K562 (cell line): ENCODE measurements at regions not wholly inside any gene's neighbourhood (a gene's known extent, or its start where the extent isn't known, plus 50 kb on each side); places are given as distances from the start of the nearest gene placed in this dataset.
A peak's percentile ranks its signal among the peaks of the same experiment; 100 is the strongest.

Source experiments
- ARID1B ChIP-seq: fragments of 450-650 bp; IDR thresholded peaks from 2 replicates; pipeline ENCODE4 v1.6.1; 2016; ENCODE audit warnings: antibody characterized with exemption, mild to moderate bottlenecking, inconsistent platforms
- CC2D1A ChIP-seq: fragments of 450-650 bp; IDR thresholded peaks from 2 replicates; pipeline ENCODE4 v1.6.1; 2017; ENCODE audit warnings: mild to moderate bottlenecking
- GTF2A2 ChIP-seq: IDR thresholded peaks from 2 replicates; pipeline ENCODE4 v1.6.1; 2016; ENCODE audit warnings: mild to moderate bottlenecking, missing genetic modification characterization, missing compliant biosample characterization
- MAZ ChIP-seq, 2 experiments: fragments of 450-650 bp in 1 of 2; sonication (generic) in 1 of 2; formaldehyde crosslinking; IDR thresholded peaks in 1 of 2; conservative IDR thresholded peaks in 1 of 2; 2 replicates each; pipeline versions ENCODE4 v1.4.0 to v1.5.0; 2020; ENCODE audit warnings: mild to moderate bottlenecking in 1 of 2, missing genetic modification reagents in 1 of 2
- MYNN ChIP-seq, 2 experiments: sonication (generic); formaldehyde crosslinking in 1 of 2; IDR thresholded peaks; 2 replicates each; pipeline versions ENCODE4 v1.5.0 to v1.6.1; 2016 to 2020; ENCODE audit warnings: antibody characterized with exemption in 1 of 2, missing genetic modification reagents in 1 of 2
- POLR2G ChIP-seq: fragments of 200-400 bp; formaldehyde crosslinking; IDR thresholded peaks from 2 replicates; pipeline ENCODE4 v1.6.1; 2017; ENCODE audit warnings: low read depth, mild to moderate bottlenecking, antibody characterized with exemption, low read length, moderate library complexity
- RBFOX2 ChIP-seq: fragments of 200-400 bp; formaldehyde crosslinking; IDR thresholded peaks from 2 replicates; pipeline ENCODE4 v1.6.1; 2017; ENCODE audit warnings: low read depth, mild to moderate bottlenecking, low read length, moderate library complexity
- SMAD2 ChIP-seq: fragments of 150-350 bp; IDR thresholded peaks from 2 replicates; pipeline ENCODE4 v1.6.1; 2014; ENCODE audit warnings: low read depth, mild to moderate bottlenecking, low read length
- SMARCA4 ChIP-seq: fragments of 450-650 bp; IDR thresholded peaks from 2 replicates; pipeline ENCODE4 v1.6.1; 2016
- SOX6 ChIP-seq: fragments of 450-650 bp; IDR thresholded peaks from 2 replicates; pipeline ENCODE4 v1.6.1; 2014; ENCODE audit warnings: mild to moderate bottlenecking
- TCF7L2 ChIP-seq: fragments of 150-350 bp; IDR thresholded peaks from 2 replicates; pipeline ENCODE4 v1.6.1; 2016; ENCODE audit warnings: low read depth, mild to moderate bottlenecking, low read length, moderate library complexity
- XRCC5 ChIP-seq: fragments of 200-400 bp; formaldehyde crosslinking; IDR thresholded peaks from 2 replicates; pipeline ENCODE4 v1.6.1; 2017; ENCODE audit warnings: low read depth, mild to moderate bottlenecking, low read length
- ZBTB17 ChIP-seq: fragments of 450-650 bp; formaldehyde crosslinking; IDR thresholded peaks from 2 replicates; pipeline ENCODE4 v1.4.0; 2020; ENCODE audit warnings: mild to moderate bottlenecking
- ZNF24 ChIP-seq: fragments of 450-650 bp; IDR thresholded peaks from 2 replicates; pipeline ENCODE4 v1.6.1; 2016
- ZNF41 ChIP-seq: fragments of 250-450 bp; sonication (Bioruptor Pico); conservative IDR thresholded peaks from 2 replicates; pipeline ENCODE4 v1.4.0; 2020; ENCODE audit warnings: mild to moderate bottlenecking
- ZNF699 ChIP-seq: fragments of 250-450 bp; sonication (Bioruptor Pico); IDR thresholded peaks from 2 replicates; pipeline ENCODE4 v1.8.0; 2021; ENCODE audit warnings: mild to moderate bottlenecking, moderate library complexity; ENCODE audit not compliant: insufficient replicate concordance
- TF ChIP-seq, protein P1 (sequence below): sonication (generic); formaldehyde crosslinking; IDR thresholded peaks from 2 replicates; pipeline ENCODE4 v1.8.0; 2022; ENCODE audit warnings: missing genetic modification reagents, mild to moderate bottlenecking, borderline replicate concordance
- TF ChIP-seq, protein P2 (sequence below): sonication (generic); formaldehyde crosslinking; IDR thresholded peaks from 2 replicates; pipeline ENCODE4 v1.8.0; 2023; ENCODE audit warnings: mild to moderate bottlenecking, missing genetic modification reagents
- TF ChIP-seq, protein P3 (sequence below): fragments of 450-650 bp; IDR thresholded peaks from 2 replicates; pipeline ENCODE4 v1.6.1; 2017; ENCODE audit warnings: antibody characterized with exemption, mild to moderate bottlenecking

DNA sequence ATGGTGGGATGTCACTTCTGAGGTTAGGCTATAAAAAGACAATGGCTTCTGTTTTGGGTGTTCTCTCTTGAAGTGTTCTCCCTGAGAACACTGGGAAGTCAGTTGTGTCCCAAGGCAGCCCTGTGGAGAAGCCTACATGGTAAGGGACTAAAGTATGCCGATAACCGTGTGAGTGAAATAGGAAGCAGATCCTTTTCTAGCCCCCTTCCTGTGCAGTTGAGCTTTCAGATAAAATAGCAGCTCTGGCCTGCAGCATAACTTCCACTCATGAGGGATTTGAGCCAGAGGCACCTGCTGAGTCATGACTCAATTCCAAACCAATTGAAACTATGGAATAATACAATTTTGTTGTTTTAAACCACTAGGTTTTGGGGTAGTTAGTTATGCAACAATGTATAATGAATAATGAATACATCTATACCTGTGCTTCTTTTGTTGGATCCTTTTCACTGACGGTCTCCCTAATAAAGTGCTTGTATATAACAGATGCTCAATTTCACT, 241.6 kb downstream of the TFAP2B start (continued):
- 0 out of 2 replicates have a peak, but pooled peaks have one; percentile 29 for TF ChIP-seq SMARCA4
- TF ChIP-seq, protein P1, sequence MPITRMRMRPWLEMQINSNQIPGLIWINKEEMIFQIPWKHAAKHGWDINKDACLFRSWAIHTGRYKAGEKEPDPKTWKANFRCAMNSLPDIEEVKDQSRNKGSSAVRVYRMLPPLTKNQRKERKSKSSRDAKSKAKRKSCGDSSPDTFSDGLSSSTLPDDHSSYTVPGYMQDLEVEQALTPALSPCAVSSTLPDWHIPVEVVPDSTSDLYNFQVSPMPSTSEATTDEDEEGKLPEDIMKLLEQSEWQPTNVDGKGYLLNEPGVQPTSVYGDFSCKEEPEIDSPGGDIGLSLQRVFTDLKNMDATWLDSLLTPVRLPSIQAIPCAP (CRISPR knock-in tag): no peak
- TF ChIP-seq ZNF24: peak; percentile 65
- TF ChIP-seq RBFOX2: no peak
- TF ChIP-seq SOX6: no peak
- no peak for TF ChIP-seq SMAD2
- no peak for TF ChIP-seq POLR2G
- TF ChIP-seq MYNN (IDR thresholded peaks at IDR 0.05): no peak
- TF ChIP-seq MYNN (CRISPR knock-in tag; IDR thresholded peaks at IDR 0.05): no peak
- TF ChIP-seq XRCC5: no peak
- 0 out of 2 replicates have a peak, but pooled peaks have one; percentile 19 for TF ChIP-seq ARID1B
- no peak for TF ChIP-seq ZNF699 (CRISPR knock-in tag)
- TF ChIP-seq TCF7L2: no peak
- no peak for TF ChIP-seq CC2D1A
- no peak for TF ChIP-seq GTF2A2
- no peak for TF ChIP-seq ZBTB17 (CRISPR knock-in tag)
- TF ChIP-seq ZNF41: no peak
- TF ChIP-seq MAZ (CRISPR knock-in tag; conservative IDR thresholded peaks at IDR 0.05 in 1 of 2, IDR thresholded peaks at IDR 0.05 in 1 of 2): no peak
- TF ChIP-seq, protein P2, sequence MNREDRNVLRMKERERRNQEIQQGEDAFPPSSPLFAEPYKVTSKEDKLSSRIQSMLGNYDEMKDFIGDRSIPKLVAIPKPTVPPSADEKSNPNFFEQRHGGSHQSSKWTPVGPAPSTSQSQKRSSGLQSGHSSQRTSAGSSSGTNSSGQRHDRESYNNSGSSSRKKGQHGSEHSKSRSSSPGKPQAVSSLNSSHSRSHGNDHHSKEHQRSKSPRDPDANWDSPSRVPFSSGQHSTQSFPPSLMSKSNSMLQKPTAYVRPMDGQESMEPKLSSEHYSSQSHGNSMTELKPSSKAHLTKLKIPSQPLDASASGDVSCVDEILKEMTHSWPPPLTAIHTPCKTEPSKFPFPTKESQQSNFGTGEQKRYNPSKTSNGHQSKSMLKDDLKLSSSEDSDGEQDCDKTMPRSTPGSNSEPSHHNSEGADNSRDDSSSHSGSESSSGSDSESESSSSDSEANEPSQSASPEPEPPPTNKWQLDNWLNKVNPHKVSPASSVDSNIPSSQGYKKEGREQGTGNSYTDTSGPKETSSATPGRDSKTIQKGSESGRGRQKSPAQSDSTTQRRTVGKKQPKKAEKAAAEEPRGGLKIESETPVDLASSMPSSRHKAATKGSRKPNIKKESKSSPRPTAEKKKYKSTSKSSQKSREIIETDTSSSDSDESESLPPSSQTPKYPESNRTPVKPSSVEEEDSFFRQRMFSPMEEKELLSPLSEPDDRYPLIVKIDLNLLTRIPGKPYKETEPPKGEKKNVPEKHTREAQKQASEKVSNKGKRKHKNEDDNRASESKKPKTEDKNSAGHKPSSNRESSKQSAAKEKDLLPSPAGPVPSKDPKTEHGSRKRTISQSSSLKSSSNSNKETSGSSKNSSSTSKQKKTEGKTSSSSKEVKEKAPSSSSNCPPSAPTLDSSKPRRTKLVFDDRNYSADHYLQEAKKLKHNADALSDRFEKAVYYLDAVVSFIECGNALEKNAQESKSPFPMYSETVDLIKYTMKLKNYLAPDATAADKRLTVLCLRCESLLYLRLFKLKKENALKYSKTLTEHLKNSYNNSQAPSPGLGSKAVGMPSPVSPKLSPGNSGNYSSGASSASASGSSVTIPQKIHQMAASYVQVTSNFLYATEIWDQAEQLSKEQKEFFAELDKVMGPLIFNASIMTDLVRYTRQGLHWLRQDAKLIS (CRISPR knock-in tag): no peak
- TF ChIP-seq, protein P3, sequence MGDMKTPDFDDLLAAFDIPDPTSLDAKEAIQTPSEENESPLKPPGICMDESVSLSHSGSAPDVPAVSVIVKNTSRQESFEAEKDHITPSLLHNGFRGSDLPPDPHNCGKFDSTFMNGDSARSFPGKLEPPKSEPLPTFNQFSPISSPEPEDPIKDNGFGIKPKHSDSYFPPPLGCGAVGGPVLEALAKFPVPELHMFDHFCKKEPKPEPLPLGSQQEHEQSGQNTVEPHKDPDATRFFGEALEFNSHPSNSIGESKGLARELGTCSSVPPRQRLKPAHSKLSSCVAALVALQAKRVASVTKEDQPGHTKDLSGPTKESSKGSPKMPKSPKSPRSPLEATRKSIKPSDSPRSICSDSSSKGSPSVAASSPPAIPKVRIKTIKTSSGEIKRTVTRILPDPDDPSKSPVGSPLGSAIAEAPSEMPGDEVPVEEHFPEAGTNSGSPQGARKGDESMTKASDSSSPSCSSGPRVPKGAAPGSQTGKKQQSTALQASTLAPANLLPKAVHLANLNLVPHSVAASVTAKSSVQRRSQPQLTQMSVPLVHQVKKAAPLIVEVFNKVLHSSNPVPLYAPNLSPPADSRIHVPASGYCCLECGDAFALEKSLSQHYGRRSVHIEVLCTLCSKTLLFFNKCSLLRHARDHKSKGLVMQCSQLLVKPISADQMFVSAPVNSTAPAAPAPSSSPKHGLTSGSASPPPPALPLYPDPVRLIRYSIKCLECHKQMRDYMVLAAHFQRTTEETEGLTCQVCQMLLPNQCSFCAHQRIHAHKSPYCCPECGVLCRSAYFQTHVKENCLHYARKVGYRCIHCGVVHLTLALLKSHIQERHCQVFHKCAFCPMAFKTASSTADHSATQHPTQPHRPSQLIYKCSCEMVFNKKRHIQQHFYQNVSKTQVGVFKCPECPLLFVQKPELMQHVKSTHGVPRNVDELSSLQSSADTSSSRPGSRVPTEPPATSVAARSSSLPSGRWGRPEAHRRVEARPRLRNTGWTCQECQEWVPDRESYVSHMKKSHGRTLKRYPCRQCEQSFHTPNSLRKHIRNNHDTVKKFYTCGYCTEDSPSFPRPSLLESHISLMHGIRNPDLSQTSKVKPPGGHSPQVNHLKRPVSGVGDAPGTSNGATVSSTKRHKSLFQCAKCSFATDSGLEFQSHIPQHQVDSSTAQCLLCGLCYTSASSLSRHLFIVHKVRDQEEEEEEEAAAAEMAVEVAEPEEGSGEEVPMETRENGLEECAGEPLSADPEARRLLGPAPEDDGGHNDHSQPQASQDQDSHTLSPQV: peak; percentile 19; the same call in 1 of the 2 replicates
